ENCODE measurements at regions not wholly inside any gene's neighbourhood (a gene's known extent, or its start where the extent isn't known, plus 50 kb on each side); places are given as distances from the start of the nearest gene placed in this dataset.
"Not testable (repeated sequence)": the region's sequence is repeated elsewhere in the genome, so short reads cannot be mapped to it uniquely, and the experiment has no call there.

DNA sequence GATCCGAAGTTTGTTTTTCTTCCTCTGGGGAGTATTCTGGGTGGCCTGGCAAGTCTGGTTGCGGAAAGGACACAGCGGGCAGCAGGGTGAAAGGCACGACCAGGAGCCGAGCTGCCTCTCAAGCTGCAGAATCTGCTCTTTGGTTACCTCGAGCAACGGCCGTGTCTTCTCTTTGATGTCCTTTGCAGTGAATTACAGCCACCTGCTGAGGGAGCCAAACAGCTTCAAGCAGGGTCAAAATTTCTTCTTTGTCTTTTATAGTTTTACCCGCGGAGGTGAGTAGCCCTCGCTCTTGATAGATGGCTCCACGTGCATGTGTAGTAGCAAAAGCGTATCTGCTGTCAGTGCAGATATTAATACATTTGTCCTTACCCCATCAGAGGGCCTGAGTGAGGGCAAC lies 177.3 kb upstream of the MBL2 start:
- Histone ChIP-seq H3K27ac (ENCODE audit: low read length) (no peak overlapping the region), H3K27me3 (ENCODE audit: control insufficient read depth in 1 of 2, insufficient read depth in 2 of 2, low read length in 2 of 2) (no peaks in the 10 kb centered on the region), H3K9ac (ENCODE audit: low read length in 2 of 2) (no peak overlapping the region), H3K4me1 (ENCODE audit: control insufficient read depth, insufficient read depth, low read length) (no peaks in the 10 kb centered on the region), H3K9me3 (ENCODE audit: control insufficient read depth in 2 of 2, low read length in 2 of 2) (no peaks in the 10 kb centered on the region), H3K36me3 (ENCODE audit: control insufficient read depth in 2 of 2, insufficient read depth in 2 of 2, low read length in 2 of 2) (no peaks in the 10 kb centered on the region), H3K4me3 (ENCODE audit: low read length in 2 of 2) (no peak overlapping the region)

DNA sequence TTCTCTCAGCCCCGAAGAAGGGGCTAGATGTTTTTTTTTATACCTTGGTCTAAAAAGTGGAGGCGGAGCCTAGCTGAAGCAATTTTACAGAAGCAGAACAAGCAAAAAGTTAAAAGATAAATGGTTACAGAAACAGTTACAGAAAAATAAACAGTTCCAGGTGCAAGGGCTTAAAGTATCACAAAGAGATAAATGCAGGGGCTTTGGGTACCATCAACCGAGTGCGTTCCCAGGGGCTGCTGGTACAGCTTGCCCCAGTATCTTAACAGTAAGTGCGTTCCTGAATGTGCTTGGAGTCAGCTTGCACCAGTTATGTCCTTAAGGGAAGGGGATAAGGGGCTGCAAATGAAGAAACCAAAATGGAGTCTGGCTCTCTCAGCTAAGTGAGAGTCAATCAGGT lies 173.9 kb upstream of the MBL2 start:
- no peak overlapping the region for H3K27ac ChIP-seq (ENCODE audit: low read length)
- H3K36me3 ChIP-seq (ENCODE audit: control insufficient read depth in 2 of 2, insufficient read depth in 2 of 2, low read length in 2 of 2): no peaks in the 10 kb centered on the region
- no peak overlapping the region for H3K9ac ChIP-seq (ENCODE audit: low read length in 2 of 2)
- no peaks in the 10 kb centered on the region for H3K4me1 ChIP-seq (ENCODE audit: control insufficient read depth, insufficient read depth, low read length)
- H3K9me3 ChIP-seq (ENCODE audit: control insufficient read depth in 2 of 2, low read length in 2 of 2): no peaks in the 10 kb centered on the region
- no peak overlapping the region for H3K4me3 ChIP-seq (ENCODE audit: low read length in 2 of 2)
- no peaks in the 10 kb centered on the region for H3K27me3 ChIP-seq (ENCODE audit: control insufficient read depth in 1 of 2, insufficient read depth in 2 of 2, low read length in 2 of 2)

DNA sequence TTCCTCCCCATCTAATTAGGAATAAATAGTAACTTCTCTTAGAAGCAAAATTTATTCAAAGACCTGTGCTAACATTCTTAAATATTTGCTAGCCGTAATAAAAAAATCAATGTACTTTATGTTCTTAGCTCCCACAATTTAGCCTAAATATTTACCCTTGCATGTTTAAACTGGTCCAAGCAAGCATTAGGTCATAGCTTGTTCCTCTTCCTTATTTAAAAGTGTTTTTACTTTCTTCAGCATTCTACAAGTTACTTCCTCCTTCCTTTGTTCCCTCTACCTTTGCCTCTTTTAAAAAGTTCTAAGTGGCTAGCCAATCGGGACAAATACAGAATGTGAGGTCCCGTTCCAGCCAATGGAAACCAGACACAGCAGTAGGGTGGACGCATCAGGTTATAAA lies 172.9 kb upstream of the MBL2 start:
- H3K9ac ChIP-seq (ENCODE audit: low read length in 2 of 2); H3K27ac ChIP-seq (ENCODE audit: low read length); H3K36me3 ChIP-seq (ENCODE audit: control insufficient read depth in 2 of 2, insufficient read depth in 2 of 2, low read length in 2 of 2); H3K9me3 ChIP-seq (ENCODE audit: control insufficient read depth in 2 of 2, low read length in 2 of 2); H3K27me3 ChIP-seq (ENCODE audit: control insufficient read depth in 1 of 2, insufficient read depth in 2 of 2, low read length in 2 of 2); H3K4me1 ChIP-seq (ENCODE audit: control insufficient read depth, insufficient read depth, low read length); H3K4me3 ChIP-seq (ENCODE audit: low read length in 2 of 2): not testable (repeated sequence)

DNA sequence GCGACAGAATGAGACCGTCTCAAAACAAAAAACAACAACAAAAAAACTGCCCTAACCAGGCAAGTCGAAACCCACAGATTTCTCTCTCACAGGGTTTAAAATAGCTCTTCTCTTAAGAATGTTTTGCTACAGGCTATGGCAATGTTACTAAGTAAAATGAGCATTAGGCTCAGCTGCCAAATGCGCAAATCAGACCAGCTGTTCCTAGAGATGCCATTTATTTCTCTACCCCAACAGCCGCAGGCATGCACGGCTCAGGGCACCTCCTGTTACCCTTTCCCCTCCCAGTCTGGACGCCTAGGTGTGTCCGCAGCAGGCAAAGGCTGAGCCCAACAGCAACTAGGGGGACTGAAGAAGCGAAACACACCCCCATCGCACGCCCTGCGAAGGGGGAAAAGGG lies 168.3 kb upstream of the MBL2 start:
- Histone ChIP-seq H3K9me3 (ENCODE audit: control insufficient read depth in 2 of 2, low read length in 2 of 2) (no peaks in the 10 kb centered on the region), H3K4me1 (ENCODE audit: control insufficient read depth, insufficient read depth, low read length) (no peaks in the 10 kb centered on the region), H3K9ac (ENCODE audit: low read length in 2 of 2) (no peak overlapping the region), H3K27ac (ENCODE audit: low read length) (no peak overlapping the region), H3K4me3 (ENCODE audit: low read length in 2 of 2) (no peak overlapping the region), H3K36me3 (ENCODE audit: control insufficient read depth in 2 of 2, insufficient read depth in 2 of 2, low read length in 2 of 2) (no peaks in the 10 kb centered on the region), H3K27me3 (ENCODE audit: control insufficient read depth in 1 of 2, insufficient read depth in 2 of 2, low read length in 2 of 2) (no peaks in the 10 kb centered on the region)

DNA sequence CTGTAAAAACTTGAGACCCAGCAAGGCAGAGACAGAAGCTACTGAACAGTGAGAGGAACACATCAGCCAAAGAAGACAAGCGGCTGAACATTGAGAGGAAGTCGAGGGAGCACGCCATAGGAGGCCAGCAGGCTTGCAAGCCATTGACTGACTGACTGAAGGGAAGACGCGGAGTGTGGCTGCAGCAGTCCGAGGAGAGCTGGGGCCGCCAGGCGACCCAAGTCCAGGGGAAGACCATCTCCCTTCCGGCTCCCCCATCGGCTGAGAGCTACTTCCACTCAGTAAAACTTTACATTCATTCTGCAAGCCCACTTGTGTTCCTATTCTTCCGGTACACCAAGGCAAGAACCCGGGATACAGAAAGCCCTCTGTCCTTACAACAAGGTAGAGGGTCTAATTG lies 167.3 kb upstream of the MBL2 start:
- H3K36me3 ChIP-seq (ENCODE audit: control insufficient read depth in 2 of 2, insufficient read depth in 2 of 2, low read length in 2 of 2): no peaks in the 10 kb centered on the region
- no peak overlapping the region for H3K9ac ChIP-seq (ENCODE audit: low read length in 2 of 2)
- H3K9me3 ChIP-seq (ENCODE audit: control insufficient read depth in 2 of 2, low read length in 2 of 2): no peaks in the 10 kb centered on the region
- H3K27me3 ChIP-seq (ENCODE audit: control insufficient read depth in 1 of 2, insufficient read depth in 2 of 2, low read length in 2 of 2): no peaks in the 10 kb centered on the region
- H3K4me1 ChIP-seq (ENCODE audit: control insufficient read depth, insufficient read depth, low read length): no peaks in the 10 kb centered on the region
- no peak overlapping the region for H3K4me3 ChIP-seq (ENCODE audit: low read length in 2 of 2)
- H3K27ac ChIP-seq (ENCODE audit: low read length): no peak overlapping the region

DNA sequence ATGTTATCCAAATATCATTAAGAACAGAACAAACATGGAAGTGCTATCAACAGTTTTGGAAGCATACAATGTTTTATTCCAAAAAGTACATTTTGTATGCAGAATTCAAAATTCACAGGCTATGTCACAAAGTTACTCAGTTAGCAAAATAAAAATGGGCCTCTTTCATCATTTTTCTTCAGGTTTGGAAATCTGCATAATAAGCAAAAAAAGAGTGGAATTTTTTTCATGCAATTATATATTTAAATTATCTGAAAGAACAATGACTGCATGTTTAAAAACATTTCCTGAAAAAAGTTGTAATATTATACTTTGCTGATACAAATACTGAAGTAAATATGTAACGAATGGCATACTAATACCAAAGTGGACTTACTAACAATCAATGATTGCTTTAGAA lies 161.2 kb upstream of the MBL2 start:
- Histone ChIP-seq H3K4me3 (ENCODE audit: low read length in 2 of 2) (no peak overlapping the region), H3K9me3 (ENCODE audit: control insufficient read depth in 2 of 2, low read length in 2 of 2) (no peaks in the 10 kb centered on the region), H3K27me3 (ENCODE audit: control insufficient read depth in 1 of 2, insufficient read depth in 2 of 2, low read length in 2 of 2) (no peaks in the 10 kb centered on the region), H3K9ac (ENCODE audit: low read length in 2 of 2) (no peak overlapping the region), H3K27ac (ENCODE audit: low read length) (no peak overlapping the region), H3K4me1 (ENCODE audit: control insufficient read depth, insufficient read depth, low read length) (no peaks in the 10 kb centered on the region), H3K36me3 (ENCODE audit: control insufficient read depth in 2 of 2, insufficient read depth in 2 of 2, low read length in 2 of 2) (no peaks in the 10 kb centered on the region)

DNA sequence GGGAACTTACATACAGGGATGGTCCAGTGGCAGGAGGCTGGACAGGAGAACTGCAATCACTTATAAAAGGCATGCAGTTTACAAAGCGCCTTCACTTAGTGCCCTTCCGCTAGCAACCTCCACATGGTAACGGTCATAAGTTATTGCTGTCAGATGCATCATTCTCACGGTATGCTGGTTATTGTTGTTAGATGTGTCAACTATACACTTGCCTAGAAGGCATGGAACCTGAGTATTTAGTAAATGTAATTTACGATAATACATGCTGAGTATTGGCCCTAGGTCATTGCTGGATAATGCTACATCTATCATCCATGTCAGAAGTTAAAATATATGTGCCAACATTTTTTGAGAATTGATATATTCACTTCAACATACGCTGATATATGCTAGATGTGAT lies 155.1 kb upstream of the MBL2 start:
- H3K27ac ChIP-seq (ENCODE audit: low read length): no peak overlapping the region
- no peaks in the 10 kb centered on the region for H3K9me3 ChIP-seq (ENCODE audit: control insufficient read depth in 2 of 2, low read length in 2 of 2)
- no peak overlapping the region for H3K4me3 ChIP-seq (ENCODE audit: low read length in 2 of 2)

DNA sequence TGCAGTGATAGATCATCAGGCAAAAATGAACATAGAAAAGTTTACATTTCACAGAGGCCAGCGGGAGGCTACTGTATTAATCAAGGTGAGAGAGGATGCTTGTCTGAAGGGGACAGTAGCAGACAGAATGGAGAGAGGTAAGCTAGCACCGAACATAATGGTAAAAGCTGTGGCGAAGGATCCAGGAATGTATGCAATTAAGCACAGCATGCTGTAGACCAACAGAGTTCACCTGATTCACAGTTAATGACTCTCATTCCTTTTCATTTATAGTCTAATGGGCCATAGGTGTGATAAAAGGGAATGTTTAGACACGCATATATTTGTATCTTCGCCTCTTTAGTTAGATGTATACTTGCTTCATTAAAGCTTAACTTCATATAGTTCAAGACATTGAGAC lies 150.9 kb upstream of the MBL2 start:
- Histone ChIP-seq H3K27me3 (ENCODE audit: control insufficient read depth in 1 of 2, insufficient read depth in 2 of 2, low read length in 2 of 2) (no peaks in the 10 kb centered on the region), H3K9me3 (ENCODE audit: control insufficient read depth in 2 of 2, low read length in 2 of 2) (no peaks in the 10 kb centered on the region), H3K36me3 (ENCODE audit: control insufficient read depth in 2 of 2, insufficient read depth in 2 of 2, low read length in 2 of 2) (no peaks in the 10 kb centered on the region), H3K4me3 (ENCODE audit: low read length in 2 of 2) (no peak overlapping the region), H3K4me1 (ENCODE audit: control insufficient read depth, insufficient read depth, low read length) (no peaks in the 10 kb centered on the region), H3K9ac (ENCODE audit: low read length in 2 of 2) (no peak overlapping the region), H3K27ac (ENCODE audit: low read length) (no peak overlapping the region)

More for the DNA sequence above, 155.1 kb upstream of the MBL2 start:
- Histone ChIP-seq H3K9ac (ENCODE audit: low read length in 2 of 2) (no peak overlapping the region), H3K36me3 (ENCODE audit: control insufficient read depth in 2 of 2, insufficient read depth in 2 of 2, low read length in 2 of 2) (no peaks in the 10 kb centered on the region), H3K4me1 (ENCODE audit: control insufficient read depth, insufficient read depth, low read length) (no peaks in the 10 kb centered on the region), H3K27me3 (ENCODE audit: control insufficient read depth in 1 of 2, insufficient read depth in 2 of 2, low read length in 2 of 2) (no peaks in the 10 kb centered on the region)

DNA sequence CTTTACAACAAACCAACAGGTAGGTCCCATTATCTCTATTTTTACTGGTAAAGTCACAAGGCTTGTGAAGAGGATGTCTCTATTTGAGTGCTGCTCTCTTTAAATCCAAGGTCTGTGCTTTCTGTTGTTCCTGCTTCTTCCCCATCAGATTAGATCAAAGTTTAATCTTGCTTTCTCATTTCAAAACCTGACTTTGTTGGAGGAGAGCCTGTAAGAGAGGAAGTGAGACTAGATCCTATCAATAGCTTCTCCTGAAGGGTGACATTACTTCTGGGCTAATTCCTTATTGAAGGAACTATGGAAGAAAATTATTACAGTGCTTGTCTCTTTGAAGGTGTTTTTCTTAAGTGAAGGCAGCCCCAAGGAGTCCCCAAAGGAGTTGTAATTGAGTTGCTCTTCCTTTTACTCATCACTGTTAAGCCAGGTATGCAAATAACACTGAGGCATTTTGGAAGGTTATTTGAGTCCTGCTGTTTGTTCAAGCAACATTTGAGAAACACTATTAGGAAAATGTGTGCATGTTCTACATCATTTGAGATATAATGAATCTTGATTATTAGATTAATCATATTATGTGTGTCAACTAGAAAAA lies 146.2 kb upstream of the MBL2 start:
- Histone ChIP-seq H3K4me3 (ENCODE audit: low read length in 2 of 2) (no peak overlapping the region), H3K9ac (ENCODE audit: low read length in 2 of 2) (no peak overlapping the region), H3K36me3 (ENCODE audit: control insufficient read depth in 2 of 2, insufficient read depth in 2 of 2, low read length in 2 of 2) (no peaks in the 10 kb centered on the region), H3K27me3 (ENCODE audit: control insufficient read depth in 1 of 2, insufficient read depth in 2 of 2, low read length in 2 of 2) (no peaks in the 10 kb centered on the region), H3K4me1 (ENCODE audit: control insufficient read depth, insufficient read depth, low read length) (no peaks in the 10 kb centered on the region), H3K9me3 (ENCODE audit: control insufficient read depth in 2 of 2, low read length in 2 of 2) (no peaks in the 10 kb centered on the region), H3K27ac (ENCODE audit: low read length) (no peak overlapping the region)

DNA sequence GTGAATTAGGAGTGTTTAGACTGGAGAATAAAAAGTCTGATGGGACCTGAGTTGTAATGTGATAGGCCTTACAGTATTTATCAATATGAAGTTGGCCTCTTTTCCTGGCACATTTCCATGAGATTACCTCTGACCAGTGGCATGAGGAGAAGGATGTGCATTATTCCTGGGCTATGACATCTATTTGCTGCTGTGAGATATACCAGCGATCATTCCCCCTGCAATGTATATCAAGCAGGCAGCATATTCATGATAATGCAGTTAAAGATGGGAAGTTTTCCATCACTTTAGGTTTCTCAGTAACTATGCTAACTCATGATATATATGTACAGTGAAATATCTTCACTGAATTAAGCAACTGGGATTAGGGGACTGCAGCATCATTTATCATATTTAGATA lies 142.8 kb upstream of the MBL2 start:
- Histone ChIP-seq H3K9me3 (ENCODE audit: control insufficient read depth in 2 of 2, low read length in 2 of 2) (no peaks in the 10 kb centered on the region), H3K27me3 (ENCODE audit: control insufficient read depth in 1 of 2, insufficient read depth in 2 of 2, low read length in 2 of 2) (no peaks in the 10 kb centered on the region), H3K4me3 (ENCODE audit: low read length in 2 of 2) (no peak overlapping the region), H3K36me3 (ENCODE audit: control insufficient read depth in 2 of 2, insufficient read depth in 2 of 2, low read length in 2 of 2) (no peaks in the 10 kb centered on the region), H3K9ac (ENCODE audit: low read length in 2 of 2) (no peak overlapping the region), H3K27ac (ENCODE audit: low read length) (no peak overlapping the region), H3K4me1 (ENCODE audit: control insufficient read depth, insufficient read depth, low read length) (no peaks in the 10 kb centered on the region)

DNA sequence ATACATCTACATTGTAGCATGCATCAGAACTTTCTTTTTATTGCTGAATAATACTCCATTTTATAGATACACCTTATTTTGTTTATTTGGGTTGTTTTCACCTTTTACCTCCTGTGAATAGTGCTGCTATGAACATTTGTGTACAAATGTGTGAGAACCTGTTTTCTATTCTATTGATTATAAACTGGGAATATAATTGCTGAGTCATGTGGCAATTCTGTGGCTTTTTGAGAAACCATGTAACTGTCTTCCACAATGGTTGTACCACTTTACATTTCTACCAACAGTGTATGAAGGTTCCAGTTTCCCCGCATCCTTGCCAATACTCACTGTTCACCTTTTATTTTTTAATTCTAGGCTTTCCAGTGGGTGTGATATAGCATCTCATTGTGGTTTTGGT lies 138.6 kb upstream of the MBL2 start:
- Histone ChIP-seq H3K9ac (ENCODE audit: low read length in 2 of 2) (no peak overlapping the region), H3K4me3 (ENCODE audit: low read length in 2 of 2) (no peak overlapping the region), H3K9me3 (ENCODE audit: control insufficient read depth in 2 of 2, low read length in 2 of 2) (no peaks in the 10 kb centered on the region), H3K36me3 (ENCODE audit: control insufficient read depth in 2 of 2, insufficient read depth in 2 of 2, low read length in 2 of 2) (no peaks in the 10 kb centered on the region), H3K4me1 (ENCODE audit: control insufficient read depth, insufficient read depth, low read length) (no peaks in the 10 kb centered on the region), H3K27ac (ENCODE audit: low read length) (no peak overlapping the region), H3K27me3 (ENCODE audit: control insufficient read depth in 1 of 2, insufficient read depth in 2 of 2, low read length in 2 of 2) (no peaks in the 10 kb centered on the region)

Data from stomach smooth muscle (tissue), 2 donors.